HG03095 (cell line): ENCODE measurements at regions not wholly inside any gene's neighbourhood (a gene's known extent, or its start where the extent isn't known, plus 50 kb on each side); places are given as distances from the start of the nearest gene placed in this dataset.
"Not testable (repeated sequence)": the region's sequence is repeated elsewhere in the genome, so short reads cannot be mapped to it uniquely, and the experiment has no call there.

Experiments used
- ATAC-seq: cut with Tn5 transposase; IDR thresholded peaks from one replicate; pipeline ENCODE4 v1.9.1; 2021; ENCODE audit warnings: moderate library complexity; ENCODE audit not compliant: unreplicated experiment

DNA sequence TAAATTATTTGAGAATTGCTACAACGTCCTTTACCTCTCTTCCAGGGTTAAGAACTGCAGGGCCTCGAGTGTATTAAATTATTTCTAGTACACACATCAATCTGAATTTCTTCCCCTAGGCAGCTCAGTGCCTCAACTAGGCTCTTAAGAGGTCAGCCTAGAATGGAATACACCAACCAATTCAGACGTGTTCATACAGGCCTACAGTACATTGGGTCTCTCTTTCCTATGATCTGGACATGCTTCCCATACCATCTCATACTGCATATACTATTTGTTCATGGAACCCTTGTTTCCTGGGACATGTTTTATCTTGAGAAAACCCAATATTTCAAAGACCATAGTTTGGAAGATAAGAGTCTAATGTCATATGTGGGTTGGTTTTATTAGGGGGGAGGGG lies 434.1 kb upstream of the WWC1 start:
- no peak for ATAC-seq

DNA sequence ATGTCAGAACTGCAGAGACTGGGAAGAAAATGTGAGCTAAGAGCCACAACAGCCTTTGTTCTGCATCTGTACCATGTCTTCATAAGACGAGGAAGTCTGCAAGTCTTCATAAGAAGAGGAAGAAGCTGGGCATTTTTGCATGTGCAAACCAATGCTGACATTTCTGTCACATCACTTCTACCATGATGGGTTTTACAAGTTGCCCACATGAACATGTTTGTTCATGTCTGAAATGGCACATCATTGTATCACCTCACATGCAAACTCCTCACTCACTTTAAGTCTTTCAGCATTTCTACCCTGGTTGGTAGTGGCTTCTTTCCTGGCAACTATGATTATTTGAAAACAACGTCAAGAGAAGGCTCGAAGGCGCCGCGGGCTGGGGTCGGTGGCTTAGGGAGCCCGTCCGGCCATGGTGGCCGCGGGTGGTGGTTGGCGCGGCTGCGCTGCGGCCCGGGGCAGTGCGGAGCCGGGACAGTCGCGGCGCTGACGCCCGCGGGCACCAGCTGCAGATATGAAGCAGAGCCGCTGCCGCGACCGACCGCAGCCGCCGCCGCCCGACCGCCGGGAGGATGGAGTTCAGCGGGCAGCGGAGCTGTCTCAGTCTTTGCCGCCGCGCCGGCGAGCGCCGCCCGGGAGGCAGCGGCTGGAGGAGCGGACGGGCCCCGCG lies 433.1 kb upstream of the WWC1 start:
- ATAC-seq, result not testable (repeated sequence)

- no peak for ATAC-seq
Measured at GRCh38 chr5:167861129-167861927, 430.1 kb upstream of the WWC1 start.

DNA sequence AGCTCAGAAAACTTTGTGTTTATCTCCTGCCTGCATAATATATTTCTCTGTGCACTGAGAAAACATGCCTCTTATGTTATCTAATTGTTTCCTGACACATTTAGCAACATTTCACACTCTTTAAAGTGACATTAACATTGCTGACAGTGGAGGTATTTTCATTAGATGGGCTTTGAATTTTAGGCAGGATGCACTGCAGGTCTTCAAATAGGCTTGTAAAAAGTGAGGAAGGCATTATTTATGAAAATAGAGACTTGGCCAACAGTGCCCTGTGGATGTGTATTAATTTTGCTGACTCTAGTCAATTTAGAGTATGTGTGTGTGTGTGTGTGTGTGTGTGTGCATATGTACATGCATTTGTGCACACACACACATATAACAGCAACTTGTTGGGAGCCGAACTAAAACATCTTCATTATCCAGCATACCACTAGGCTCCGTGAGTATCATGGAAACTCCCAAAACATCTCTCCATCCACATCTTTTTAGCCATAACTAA lies 429.5 kb upstream of the WWC1 start:
- ATAC-seq, result no peak

- ATAC-seq, result no peak
Measured at GRCh38 chr5:167863883-167864282, 427.6 kb upstream of the WWC1 start.

DNA sequence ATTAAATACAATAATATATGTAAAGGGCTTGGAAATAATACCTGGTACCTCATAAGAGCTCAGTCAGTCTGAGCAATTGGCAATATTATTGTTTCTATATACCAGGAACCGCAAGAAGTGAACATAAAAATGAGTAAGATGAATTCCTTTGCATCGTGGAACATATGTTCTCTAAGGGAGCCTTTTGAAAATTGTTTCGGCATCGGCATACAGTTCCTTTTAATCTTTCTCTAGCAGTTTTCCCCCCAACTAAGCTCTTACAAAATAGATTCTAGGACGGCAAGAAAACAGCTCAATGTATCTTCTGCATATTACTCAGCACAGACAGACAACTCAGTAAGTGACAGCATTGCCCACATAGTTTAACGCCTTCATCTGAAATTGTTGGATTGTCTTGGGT lies 426.6 kb upstream of the WWC1 start:
- no peak for ATAC-seq

DNA sequence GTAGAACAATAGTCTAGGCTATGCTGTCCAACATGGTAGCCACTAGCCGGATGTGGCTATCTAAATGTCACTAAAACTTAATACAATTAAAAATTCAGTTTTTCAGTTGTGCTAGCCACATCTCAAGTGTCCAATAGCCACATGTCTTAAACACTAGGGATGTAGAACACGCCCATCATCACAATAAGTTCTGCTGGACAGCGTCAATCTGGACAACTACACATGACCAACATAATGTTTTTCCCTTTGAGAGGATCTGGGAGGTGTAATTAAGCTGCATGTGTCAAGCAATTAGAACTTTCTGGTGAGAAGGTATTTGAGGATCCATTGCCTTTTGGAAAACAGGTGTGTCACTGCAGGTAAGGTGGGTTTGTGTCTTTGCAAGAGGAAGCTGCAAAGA lies 424.6 kb upstream of the WWC1 start:
- no peak for ATAC-seq

DNA sequence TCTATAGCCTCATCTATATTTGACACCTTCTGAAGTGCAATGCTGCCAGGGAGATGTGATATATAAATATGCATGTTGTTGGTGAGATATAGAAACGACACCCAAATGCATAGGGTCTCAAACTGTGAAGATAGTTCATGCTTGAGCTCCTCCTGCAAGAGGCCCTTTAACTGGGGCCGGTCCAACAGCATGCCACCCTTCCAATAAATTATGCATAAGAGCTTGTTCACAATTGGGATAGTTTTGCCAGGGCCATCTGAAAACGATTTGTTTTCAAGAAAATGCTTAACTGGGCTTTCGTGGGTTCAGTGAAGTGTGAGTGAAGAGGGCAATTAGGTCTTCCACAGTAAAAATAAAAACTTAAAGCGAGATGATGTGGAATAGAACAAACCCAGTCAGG lies 424.2 kb upstream of the WWC1 start:
- ATAC-seq, result no peak

GRCh38 chr5:167869125-167869524 lies 422.3 kb upstream of the WWC1 start:
- ATAC-seq, result no peak

DNA sequence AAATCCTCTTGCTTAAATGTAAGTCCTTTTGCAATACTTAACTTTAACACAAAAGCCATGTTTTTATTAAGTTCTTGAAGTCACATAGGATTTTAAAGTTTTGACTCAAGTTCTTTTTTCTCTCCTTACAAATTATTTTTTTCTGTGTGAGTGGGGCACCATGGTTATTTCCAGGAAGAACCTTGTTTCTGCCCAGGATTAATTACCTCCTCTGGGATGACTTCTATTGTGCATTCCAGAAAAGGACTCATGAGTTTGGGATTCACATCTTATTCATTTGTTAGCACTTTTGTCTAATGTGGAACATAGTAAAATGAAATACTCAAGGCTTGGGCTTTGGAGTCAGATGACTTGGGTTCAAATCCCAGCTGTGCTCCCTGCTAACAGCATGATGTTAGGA lies 421.4 kb upstream of the WWC1 start:
- no peak for ATAC-seq

DNA sequence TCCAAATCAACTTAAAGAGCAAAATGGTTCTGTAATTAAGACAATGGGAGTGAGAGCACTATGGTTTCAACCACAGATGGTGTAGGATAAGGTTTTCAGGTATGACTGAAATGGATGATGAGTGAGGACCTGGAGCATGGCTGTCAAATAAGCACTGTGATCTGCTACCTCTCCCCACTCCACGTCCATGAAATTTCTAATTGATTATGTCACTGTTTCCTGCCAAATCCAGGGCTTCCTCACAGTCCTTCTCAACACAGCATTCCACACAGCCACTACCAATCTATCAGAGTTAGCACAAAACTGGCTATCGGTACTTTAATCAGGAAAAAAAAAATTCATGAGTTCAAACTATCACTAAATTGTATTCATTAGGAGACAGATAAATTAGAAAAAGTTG lies 420.4 kb upstream of the WWC1 start:
- no peak for ATAC-seq

GRCh38 chr5:167872791-167873190 lies 418.7 kb upstream of the WWC1 start:
- no peak for ATAC-seq

DNA sequence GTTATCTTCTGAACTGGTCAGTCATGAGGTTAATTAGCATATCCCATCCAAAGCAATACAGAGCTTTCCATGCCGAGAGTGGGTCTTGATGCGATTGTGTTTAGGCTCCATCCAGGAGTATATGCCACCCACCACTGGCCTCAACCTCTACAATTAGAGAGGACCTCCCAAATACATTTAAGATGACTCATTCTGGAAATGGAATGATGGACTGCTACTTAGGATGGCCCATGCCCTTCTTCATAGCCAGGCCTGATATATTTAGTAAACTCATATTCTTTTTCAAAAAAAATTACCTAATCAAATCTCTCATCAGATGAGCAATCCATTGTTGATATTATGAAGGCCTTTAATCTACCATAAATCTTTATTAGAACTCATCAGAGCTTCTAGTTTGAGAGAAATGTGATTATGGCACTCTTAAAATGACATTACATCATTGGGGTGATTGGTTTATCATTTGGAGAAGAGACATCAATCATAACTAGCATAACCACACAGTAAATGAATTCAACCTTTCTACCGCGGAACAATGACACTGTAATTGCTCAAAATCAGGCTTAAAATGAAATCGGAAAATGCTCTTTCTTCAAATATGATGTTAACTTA lies 414.2 kb upstream of the WWC1 start:
- no peak for ATAC-seq

- ATAC-seq, result no peak
Measured at GRCh38 chr5:167877924-167878323, 413.5 kb upstream of the WWC1 start.

- ATAC-seq, result no peak
Measured at GRCh38 chr5:167880420-167880819, 411.0 kb upstream of the WWC1 start.

DNA sequence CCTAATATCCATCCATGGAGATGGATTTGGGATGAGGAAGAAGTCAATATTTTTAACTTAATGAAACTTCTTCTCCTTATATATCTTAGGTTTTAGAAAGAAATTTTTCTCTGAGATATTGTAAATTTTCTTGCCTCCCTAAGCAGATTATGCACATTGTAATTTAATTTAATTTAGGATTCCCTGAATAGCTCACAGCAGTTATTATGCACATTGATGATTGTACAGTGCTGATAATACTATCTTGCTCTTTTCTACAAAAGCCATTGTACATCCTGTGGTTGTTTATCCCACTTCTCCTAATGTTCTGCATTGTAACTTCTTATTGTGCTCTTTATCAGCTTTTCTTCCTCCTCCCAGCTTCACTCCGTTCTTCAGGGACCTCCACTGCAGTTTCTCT lies 410.4 kb upstream of the WWC1 start:
- ATAC-seq, result no peak

- no peak for ATAC-seq
Measured at GRCh38 chr5:167886196-167886595, 405.2 kb upstream of the WWC1 start.

DNA sequence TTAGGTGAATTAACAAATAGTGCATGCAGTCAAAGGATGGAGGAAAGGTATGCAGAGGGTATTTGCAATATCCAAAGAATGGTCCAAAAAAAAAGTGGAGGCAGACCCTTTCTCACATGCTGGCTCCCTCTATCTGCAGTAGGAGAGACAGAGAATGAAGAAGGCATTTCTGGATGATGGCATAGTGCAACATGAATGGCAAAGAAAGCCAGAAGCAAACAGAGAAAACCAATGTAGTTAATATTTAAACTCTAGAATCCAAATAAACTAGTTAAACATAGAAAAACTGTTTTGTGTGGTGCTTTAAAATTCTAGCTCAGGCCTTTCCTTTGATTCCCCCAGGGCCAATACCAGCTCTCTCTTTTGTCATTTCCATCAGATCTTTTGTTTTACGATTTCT lies 403.1 kb upstream of the WWC1 start:
- ATAC-seq, result no peak

DNA sequence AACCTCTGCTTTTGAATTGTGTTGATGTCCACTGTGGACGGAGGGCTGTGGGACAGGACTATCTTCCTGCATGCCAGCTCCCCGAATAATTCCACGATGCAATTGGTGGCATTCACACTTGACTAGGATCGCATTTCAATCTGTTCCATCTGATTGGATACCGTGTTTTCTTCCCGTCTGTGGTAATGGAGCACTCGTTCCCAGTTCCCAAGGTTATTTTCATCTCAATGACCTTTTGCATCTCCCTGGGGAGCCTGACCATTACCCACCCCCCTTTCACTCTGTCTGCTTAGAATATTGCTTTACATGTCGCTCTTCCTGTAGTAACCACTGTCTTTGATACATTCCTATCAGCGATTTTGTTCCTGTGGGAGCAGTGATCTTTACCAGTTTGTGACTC lies 402.2 kb upstream of the WWC1 start:
- no peak for ATAC-seq

DNA sequence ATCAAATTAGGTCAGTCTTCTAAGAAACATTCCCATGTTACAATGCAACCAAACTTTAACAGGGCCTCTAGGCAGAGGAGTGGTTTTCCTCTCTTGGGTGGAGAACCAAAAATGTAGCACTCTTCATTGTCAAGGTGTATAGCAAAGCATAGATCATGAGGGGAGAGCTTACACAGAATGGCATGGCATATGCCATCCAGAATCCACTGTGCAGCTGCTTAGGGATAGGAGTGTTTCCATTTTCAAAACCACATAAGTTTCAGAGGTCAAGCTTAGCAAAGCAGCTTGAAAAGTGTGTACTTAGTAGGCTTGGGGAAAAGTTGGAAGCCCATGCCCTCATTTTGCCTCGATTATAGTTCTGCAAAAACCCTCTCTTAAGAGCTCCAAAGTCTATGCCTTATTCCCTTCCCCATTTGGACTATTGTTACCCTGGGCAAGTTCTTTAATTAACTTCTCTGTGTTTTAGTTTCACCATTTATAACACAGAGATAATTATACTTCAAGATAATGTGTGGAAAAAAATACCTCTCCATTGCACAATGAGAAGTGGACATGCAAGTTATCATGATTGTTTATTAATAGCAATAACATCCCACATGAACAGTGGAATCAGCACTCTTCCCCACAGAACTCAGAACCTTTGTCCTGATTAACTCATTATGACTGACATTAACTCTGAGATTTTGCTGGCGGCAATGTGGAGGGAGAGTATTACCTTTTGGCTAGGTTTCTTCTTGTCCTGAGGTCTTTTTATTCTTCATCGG lies 398.9 kb upstream of the WWC1 start:
- no peak for ATAC-seq

- ATAC-seq, result no peak
Measured at GRCh38 chr5:167893271-167893670, 398.2 kb upstream of the WWC1 start.
